ACC112 (cell line): ENCODE measurements at regions not wholly inside any gene's neighbourhood (a gene's known extent, or its start where the extent isn't known, plus 50 kb on each side); places are given as distances from the start of the nearest gene placed in this dataset.
"Not testable (repeated sequence)": the region's sequence is repeated elsewhere in the genome, so short reads cannot be mapped to it uniquely, and the experiment has no call there.

Experiments used
- H2AFZ ChIP-seq: fragments of 200-600 bp; sonication (generic); one replicate; pipeline ENCODE4 v1.6.0; 2017; ENCODE audit warnings: antibody characterized with exemption, low read length; ENCODE audit not compliant: unreplicated experiment
- H3K27ac ChIP-seq: fragments of 200-600 bp; sonication (generic); 2 replicates; pipeline ENCODE4 v1.5.1; 2014; ENCODE audit warnings: low read depth, mild to moderate bottlenecking, antibody characterized with exemption, low read length, moderate library complexity
- H3K27me3 ChIP-seq: fragments of 200-600 bp; sonication (generic); 2 replicates; pipeline ENCODE4 v1.6.1; 2014; ENCODE audit warnings: mild to moderate bottlenecking, antibody characterized with exemption, low read length, moderate library complexity, mixed read lengths; ENCODE audit not compliant: insufficient read depth
- H3K36me3 ChIP-seq: fragments of 200-600 bp; sonication (generic); 2 replicates; pipeline ENCODE4 v1.6.1; 2016; ENCODE audit warnings: mild to moderate bottlenecking, antibody characterized with exemption, low read length, moderate library complexity, mixed read lengths; ENCODE audit not compliant: insufficient read depth
- H3K4me1 ChIP-seq: fragments of 200-600 bp; sonication (generic); one replicate; pipeline ENCODE4 v1.6.1; 2016; ENCODE audit warnings: low read length, mixed read lengths; ENCODE audit not compliant: insufficient read depth, unreplicated experiment, control insufficient read depth
- H3K4me3 ChIP-seq: fragments of 200-600 bp; sonication (generic); 2 replicates; pipeline ENCODE4 v1.5.1; 2014; ENCODE audit warnings: mild to moderate bottlenecking, low read depth, low read length
- H3K79me2 ChIP-seq: fragments of 200-600 bp; sonication (generic); one replicate; pipeline ENCODE4 v1.6.0; 2016; ENCODE audit warnings: low read length; ENCODE audit not compliant: control insufficient read depth, unreplicated experiment, insufficient read depth

DNA sequence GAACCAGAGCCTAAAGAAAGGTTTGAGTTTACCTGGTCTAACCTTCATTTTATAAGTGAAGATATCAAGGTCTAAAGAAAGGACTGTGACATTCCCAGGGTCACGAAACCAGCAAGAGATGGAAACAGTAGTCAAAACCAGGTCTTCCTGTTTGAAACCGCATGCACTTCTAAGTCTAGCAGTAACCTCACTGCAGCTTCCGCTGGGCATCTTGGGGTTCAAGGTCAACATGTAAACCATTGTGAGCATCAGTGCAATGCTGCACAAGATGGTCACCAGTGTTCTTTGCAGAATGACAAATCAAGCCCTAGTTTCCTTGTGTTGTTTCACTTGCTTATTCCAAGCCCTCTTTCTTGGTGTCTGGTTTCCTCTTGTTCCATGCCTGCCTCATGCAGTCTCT, 292.9 kb upstream of the MEX3C start:
- Histone ChIP-seq H3K4me3 (no peak overlapping the region), H3K27ac (no peak overlapping the region)

DNA sequence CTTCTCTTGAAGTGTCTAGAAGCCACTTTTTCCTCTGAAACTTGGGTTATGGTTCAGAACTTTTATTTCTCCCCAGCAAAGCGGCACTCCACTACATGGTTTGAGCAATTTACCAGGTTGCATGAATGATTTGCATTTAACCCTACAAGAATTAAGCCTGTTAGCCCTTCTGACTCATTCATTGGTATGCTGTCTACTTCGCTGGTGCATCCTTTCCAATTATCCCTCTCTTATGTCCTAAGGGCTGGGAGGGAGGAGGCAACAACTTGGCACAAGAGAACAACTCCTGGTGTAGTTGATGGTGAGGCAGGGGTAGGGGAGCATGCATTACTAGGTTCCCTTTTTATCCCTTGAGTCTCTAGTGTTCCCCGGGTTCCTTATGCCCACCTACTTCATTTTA, 293.4 kb upstream of the MEX3C start:
- H3K27ac ChIP-seq: no peak overlapping the region

More for the DNA sequence above, 292.9 kb upstream of the MEX3C start:
- H3K27me3 ChIP-seq: no peaks in the 10 kb centered on the region
- no peak overlapping the region for H2AFZ ChIP-seq
- no peaks in the 10 kb centered on the region for H3K36me3 ChIP-seq
- H3K4me1 ChIP-seq: no peaks in the 10 kb centered on the region
- H3K79me2 ChIP-seq: no peaks in the 10 kb centered on the region

DNA sequence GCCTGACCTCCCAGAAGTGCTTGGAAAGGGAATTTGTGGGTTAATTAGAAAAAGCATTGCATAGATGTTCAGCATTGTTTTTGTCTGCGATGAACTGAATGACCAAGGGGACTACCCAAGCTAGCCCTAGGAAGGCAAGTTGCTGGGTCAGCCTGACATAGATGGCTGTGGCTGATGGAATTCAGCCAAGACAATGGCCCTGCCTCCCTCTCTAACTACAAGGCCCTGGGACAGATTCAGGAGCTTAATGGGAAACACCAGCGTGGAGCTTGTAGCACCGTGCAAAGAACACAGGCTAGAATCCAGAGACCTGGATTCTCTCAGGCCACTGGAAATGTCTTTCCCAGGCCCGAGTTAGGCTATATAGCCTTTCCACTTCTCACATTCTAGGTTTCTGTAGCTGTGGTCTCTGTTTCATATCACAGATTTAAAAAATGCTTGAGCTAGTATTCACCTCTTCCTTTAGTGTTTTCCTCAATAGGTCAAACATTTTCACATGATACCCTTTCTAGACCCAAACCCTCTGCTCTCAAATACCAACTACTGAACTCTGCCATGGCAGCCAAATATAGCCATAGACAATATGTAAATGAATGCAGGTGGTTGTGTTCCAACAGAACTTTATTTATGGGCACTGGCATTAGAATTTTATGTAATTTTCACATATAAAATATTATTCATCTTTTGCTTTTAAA, 294.3 kb upstream of the MEX3C start:
- Histone ChIP-seq H3K4me1 (no peaks in the 10 kb centered on the region), H3K27me3 (no peaks in the 10 kb centered on the region), H3K4me3 (no peak overlapping the region), H2AFZ (no peak overlapping the region), H3K36me3 (no peaks in the 10 kb centered on the region), H3K27ac (no peak overlapping the region), H3K79me2 (no peaks in the 10 kb centered on the region)

More for the DNA sequence above, 293.4 kb upstream of the MEX3C start:
- H3K4me1 ChIP-seq: no peaks in the 10 kb centered on the region
- H3K4me3 ChIP-seq: no peak overlapping the region
- H3K27me3 ChIP-seq: no peaks in the 10 kb centered on the region
- no peak overlapping the region for H2AFZ ChIP-seq
- no peaks in the 10 kb centered on the region for H3K79me2 ChIP-seq
- no peaks in the 10 kb centered on the region for H3K36me3 ChIP-seq

- Histone ChIP-seq H3K79me2 (no peaks in the 10 kb centered on the region), H3K27me3 (no peaks in the 10 kb centered on the region), H3K4me3 (no peak overlapping the region), H3K4me1 (no peaks in the 10 kb centered on the region), H2AFZ (no peak overlapping the region), H3K36me3 (no peaks in the 10 kb centered on the region), H3K27ac (no peak overlapping the region)
Observed at GRCh38 chr18:51498085-51498855, 300.8 kb upstream of the MEX3C start.

DNA sequence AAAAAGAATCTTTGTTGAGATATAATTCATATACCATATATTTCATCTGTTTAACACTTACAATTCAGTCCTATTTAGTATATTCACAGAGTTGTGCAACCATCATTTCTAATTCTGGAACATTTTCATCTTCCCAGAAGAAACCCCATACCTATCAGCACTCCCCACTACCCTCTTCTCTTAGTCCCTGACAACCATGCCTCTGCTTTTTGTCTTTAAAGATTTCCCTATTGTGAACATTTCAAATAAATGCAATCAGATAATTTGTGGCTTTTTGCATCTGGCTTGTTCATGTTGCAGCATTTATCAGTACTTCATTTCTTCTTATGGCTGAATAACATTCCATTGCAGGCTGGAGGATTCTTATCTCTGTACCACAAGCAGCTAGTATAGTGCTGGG, 305.9 kb upstream of the MEX3C start:
- no peak overlapping the region for H3K27ac ChIP-seq
- H3K4me3 ChIP-seq: no peak overlapping the region
- no peaks in the 10 kb centered on the region for H3K4me1 ChIP-seq

GRCh38 chr18:51506811-51507210, 309.3 kb upstream of the MEX3C start:
- Histone ChIP-seq H2AFZ (no peak overlapping the region), H3K27ac (no peak overlapping the region), H3K27me3 (no peaks in the 10 kb centered on the region), H3K4me1 (no peaks in the 10 kb centered on the region), H3K4me3 (no peak overlapping the region), H3K36me3 (no peaks in the 10 kb centered on the region), H3K79me2 (no peaks in the 10 kb centered on the region)

More for the DNA sequence above, 305.9 kb upstream of the MEX3C start:
- Histone ChIP-seq H3K27me3 (no peaks in the 10 kb centered on the region), H3K36me3 (no peaks in the 10 kb centered on the region), H2AFZ (no peak overlapping the region), H3K79me2 (no peaks in the 10 kb centered on the region)

DNA sequence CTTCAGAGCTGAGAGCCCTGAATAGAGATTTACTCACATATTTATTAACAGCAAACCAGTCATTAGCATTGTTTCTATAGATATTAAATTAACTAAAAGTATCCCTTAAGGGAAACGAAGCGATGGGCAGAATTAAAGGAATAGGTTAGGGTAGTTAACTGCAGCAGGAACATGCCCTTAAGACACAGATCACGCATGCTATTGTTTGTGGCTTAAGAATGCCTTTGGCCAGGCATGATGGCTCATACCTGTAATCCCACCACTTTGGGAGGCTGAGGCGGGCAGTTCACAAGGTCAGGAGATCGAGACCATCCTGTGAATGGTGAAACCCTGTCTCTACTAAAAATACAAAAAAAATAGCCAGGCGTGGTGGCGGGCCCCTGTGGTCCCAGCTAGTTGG, 310.9 kb upstream of the MEX3C start:
- not testable (repeated sequence) for H3K79me2 ChIP-seq, H3K4me3 ChIP-seq, H2AFZ ChIP-seq, H3K4me1 ChIP-seq, H3K27me3 ChIP-seq, H3K27ac ChIP-seq, H3K36me3 ChIP-seq

GRCh38 chr18:51510020-51510419, 312.5 kb upstream of the MEX3C start:
- H3K4me3 ChIP-seq: no peak overlapping the region
- H3K36me3 ChIP-seq: no peaks in the 10 kb centered on the region
- H3K79me2 ChIP-seq: no peaks in the 10 kb centered on the region
- no peak overlapping the region for H3K27ac ChIP-seq
- H3K4me1 ChIP-seq: no peaks in the 10 kb centered on the region
- no peaks in the 10 kb centered on the region for H3K27me3 ChIP-seq
- no peak overlapping the region for H2AFZ ChIP-seq

GRCh38 chr18:51513517-51513916, 316.0 kb upstream of the MEX3C start:
- Histone ChIP-seq H3K27me3 (no peaks in the 10 kb centered on the region), H3K36me3 (no peaks in the 10 kb centered on the region), H3K27ac (no peak overlapping the region), H3K4me3 (no peak overlapping the region), H3K79me2 (no peaks in the 10 kb centered on the region), H2AFZ (no peak overlapping the region), H3K4me1 (no peaks in the 10 kb centered on the region)

DNA sequence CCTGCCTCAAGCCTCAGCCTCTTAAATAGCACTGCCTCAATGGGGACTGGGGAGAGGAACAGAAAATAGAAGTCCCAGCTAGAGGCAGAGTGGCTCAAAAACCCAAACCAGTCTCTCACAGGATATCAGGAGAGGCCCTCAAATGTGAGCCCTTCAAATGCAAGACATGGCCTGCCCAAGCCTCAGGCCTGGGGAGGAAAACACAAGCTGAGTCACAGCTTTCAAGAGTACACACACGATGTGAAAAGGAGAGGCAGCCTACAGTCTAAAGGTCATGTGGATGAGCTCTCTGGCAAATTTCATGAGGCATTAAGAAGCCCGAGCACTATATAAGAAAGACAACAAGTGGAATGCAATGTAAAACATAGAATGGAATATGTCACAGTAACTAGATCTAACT, 316.6 kb upstream of the MEX3C start:
- Histone ChIP-seq H3K4me1 (no peaks in the 10 kb centered on the region), H3K36me3 (no peaks in the 10 kb centered on the region), H2AFZ (no peak overlapping the region), H3K27me3 (no peaks in the 10 kb centered on the region), H3K4me3 (no peak overlapping the region), H3K27ac (no peak overlapping the region), H3K79me2 (no peaks in the 10 kb centered on the region)

DNA sequence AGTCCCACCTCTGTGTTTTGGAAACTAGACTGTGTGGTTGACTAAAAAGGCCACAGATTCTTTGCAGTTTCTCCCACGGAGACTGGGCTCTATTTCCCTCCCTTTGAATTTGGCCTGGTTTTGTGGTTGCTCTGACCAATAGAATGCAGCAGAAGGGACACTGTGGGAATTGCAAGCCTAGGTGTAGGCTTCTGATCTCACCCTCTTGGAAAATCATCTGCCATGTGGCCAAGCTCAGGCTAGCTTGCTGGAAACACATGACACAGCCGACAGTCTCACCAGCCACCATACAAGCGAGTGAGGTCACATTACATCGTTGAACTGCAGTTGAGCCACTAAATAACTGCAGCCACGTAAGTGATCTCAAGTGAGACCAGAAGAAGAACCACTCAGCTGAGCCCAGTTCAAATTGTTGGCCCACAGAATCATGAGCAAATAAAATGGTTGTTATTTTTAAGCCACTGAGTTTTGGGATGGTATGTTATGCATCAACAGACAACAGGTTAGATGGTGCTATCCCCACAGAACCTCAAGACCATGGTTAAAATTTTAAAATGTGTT, 319.1 kb upstream of the MEX3C start:
- no peak overlapping the region for H3K27ac ChIP-seq
- H3K36me3 ChIP-seq: no peaks in the 10 kb centered on the region
- no peak overlapping the region for H3K4me3 ChIP-seq
- no peaks in the 10 kb centered on the region for H3K27me3 ChIP-seq
- no peaks in the 10 kb centered on the region for H3K4me1 ChIP-seq
- no peaks in the 10 kb centered on the region for H3K79me2 ChIP-seq
- H2AFZ ChIP-seq: no peak overlapping the region
